ENCODE measurements at regions not wholly inside any gene's neighbourhood (a gene's known extent, or its start where the extent isn't known, plus 50 kb on each side); places are given as distances from the start of the nearest gene placed in this dataset.

DNA sequence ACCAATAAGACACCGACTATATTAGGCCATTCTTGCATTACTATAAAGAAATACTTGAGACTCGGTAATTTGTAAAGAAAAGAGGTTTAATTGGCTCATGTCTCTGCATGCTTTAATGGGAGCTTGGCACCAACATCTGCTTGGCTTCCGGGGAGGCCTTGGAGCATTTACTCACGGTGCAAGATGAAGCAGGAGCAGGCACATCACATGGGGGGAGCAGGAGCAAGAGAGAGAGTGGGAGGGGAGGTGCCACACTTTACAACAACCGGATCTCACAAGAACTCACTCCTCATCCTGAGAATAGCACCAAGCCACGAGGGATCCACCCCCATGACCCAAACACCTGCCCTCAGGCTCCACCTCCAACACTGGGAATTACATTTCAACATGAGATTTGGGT, 224.8 kb downstream of the KLF5 start:
- H3K36me3 ChIP-seq (ENCODE audit: control insufficient read depth, insufficient read depth, low read length) = no peaks in the 10 kb centered on the region
- H3K23ac ChIP-seq (ENCODE audit: low read depth, low read length) = no peak overlapping the region
- no peak overlapping the region for H3K4me2 ChIP-seq (ENCODE audit: low read depth, low read length)
- in situ Hi-C loops (cut with MboI; ENCODE audit: low sequenced_read_pairs) (no loop called here), intact Hi-C loops (cut with micrococcal nuclease) (no loop called here), dilution Hi-C loops (cut with HindIII; ENCODE audit: low sequenced_read_pairs, unreplicated experiment) (no loop called here)
- POLR2A ChIA-PET (ENCODE audit: unreplicated experiment) = no interaction called here
- TF ChIP-seq MAZ (IDR thresholded peaks at IDR 0.05; ENCODE audit: borderline replicate concordance, low read depth, low read length) (no peak), BHLHE40 (IDR thresholded peaks at IDR 0.05; ENCODE audit: low read depth, low read length) (no peak), CTCF (conservative IDR thresholded peaks at IDR 0.05; ENCODE audit: low read depth, low read length) (no peak), POLR2A (IDR thresholded peaks at IDR 0.05; ENCODE audit: low read depth, low read length) (no peak), CEBPB (IDR thresholded peaks at IDR 0.05; ENCODE audit: low read depth, low read length) (no peak), FOS (IDR thresholded peaks at IDR 0.05; ENCODE audit: low read depth, low read length) (no peak), NFE2L2 (IDR thresholded peaks at IDR 0.05; ENCODE audit: low read depth, low read length) (no peak)
- TF ChIP-seq, protein P1, sequence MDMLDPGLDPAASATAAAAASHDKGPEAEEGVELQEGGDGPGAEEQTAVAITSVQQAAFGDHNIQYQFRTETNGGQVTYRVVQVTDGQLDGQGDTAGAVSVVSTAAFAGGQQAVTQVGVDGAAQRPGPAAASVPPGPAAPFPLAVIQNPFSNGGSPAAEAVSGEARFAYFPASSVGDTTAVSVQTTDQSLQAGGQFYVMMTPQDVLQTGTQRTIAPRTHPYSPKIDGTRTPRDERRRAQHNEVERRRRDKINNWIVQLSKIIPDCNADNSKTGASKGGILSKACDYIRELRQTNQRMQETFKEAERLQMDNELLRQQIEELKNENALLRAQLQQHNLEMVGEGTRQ (IDR thresholded peaks at IDR 0.05; ENCODE audit: low read depth, low read length) = no peak
- H3K79me1 ChIP-seq (ENCODE audit: low read depth in 1 of 2, low read length in 2 of 2) = no peaks in the 10 kb centered on the region
- H2BK15ac ChIP-seq (ENCODE audit: low read depth, low read length) = no peak overlapping the region
- no peaks in the 10 kb centered on the region for H3K27me3 ChIP-seq (ENCODE audit: control insufficient read depth, insufficient read depth, low read length)
- no peak overlapping the region for H2BK20ac ChIP-seq (ENCODE audit: low read depth, low read length)
- H3K4ac ChIP-seq (ENCODE audit: low read depth, low read length) = no peak overlapping the region
- H2BK5ac ChIP-seq (ENCODE audit: low read depth, low read length, poor library complexity, severe bottlenecking) = no peak overlapping the region
- ATAC-seq (ENCODE audit: low read depth) (no peak), DNase-seq (no peak)
- H4K91ac ChIP-seq (ENCODE audit: insufficient read depth, low read depth, low read length) = no peak overlapping the region
- no peak overlapping the region for H3K4me3 ChIP-seq (ENCODE audit: insufficient read depth, low read depth, low read length)
- no peaks in the 10 kb centered on the region for H3K4me1 ChIP-seq (ENCODE audit: control insufficient read depth, insufficient read depth, low read length)
- no peak overlapping the region for H3K9ac ChIP-seq (ENCODE audit: low read depth, low read length)
- H2AFZ ChIP-seq (replicated peaks; ENCODE audit: low read length, poor library complexity) = no peak overlapping the region
- H2AK9ac ChIP-seq (replicated peaks; ENCODE audit: low read depth, low read length, poor library complexity) = no peak overlapping the region
- no peak overlapping the region for H4K8ac ChIP-seq (ENCODE audit: low read depth in 2 of 2, low read length in 2 of 2)
- no peak overlapping the region for H2AK5ac ChIP-seq (ENCODE audit: low read depth, low read length)
- H3K27ac ChIP-seq (ENCODE audit: insufficient read depth, low read length) = no peak overlapping the region
- WGBS, 2 experiments (ENCODE audit: extremely low coverage in 2 of 2, insufficient read length in 1 of 2) = no CpG with 5 or more reads among the region's 6 CpGs
- H3K18ac ChIP-seq (ENCODE audit: low read depth, low read length) = no peak overlapping the region
- H3K9me3 ChIP-seq (ENCODE audit: control insufficient read depth, insufficient read depth, low read length) = no peaks in the 10 kb centered on the region
- no peak overlapping the region for H4K5ac ChIP-seq (ENCODE audit: low read depth, low read length)
- H3K56ac ChIP-seq (ENCODE audit: extremely low read depth, insufficient read depth, low read length) = no peak overlapping the region
- no peaks in the 10 kb centered on the region for H4K20me1 ChIP-seq (ENCODE audit: insufficient read depth, low read length)
- H3K14ac ChIP-seq (replicated peaks; ENCODE audit: low read depth, low read length) = no peak overlapping the region
- CTCF ChIA-PET = no interaction called here
- no TSS peak for BruUV-seq (replicated peaks)
- no peak overlapping the region for H2BK120ac ChIP-seq (ENCODE audit: low read depth, low read length)
- no peaks in the 10 kb centered on the region for H3K9me1 ChIP-seq (ENCODE audit: insufficient read depth, low read length)
